A673 (cell line): ENCODE measurements at regions not wholly inside any gene's neighbourhood (a gene's known extent, or its start where the extent isn't known, plus 50 kb on each side); places are given as distances from the start of the nearest gene placed in this dataset.
A peak's percentile ranks its signal among the peaks of the same experiment; 100 is the strongest.

Experiments
- BruUV-seq: library from RNA; stranded (reverse); fragments of 400-500 nt; replicated peaks from 2 replicates; lab custom pipeline; 2021; lab: Mats Ljungman, UMichigan
- CTCF ChIA-PET: fragments of 300-600 bp; sonication (Branson Sonifier 250); formaldehyde crosslinking; loops from one replicate; lab custom pipeline; 2022; ENCODE audit warnings: antibody characterized with exemption; lab: Charles Lee
- POLR2A ChIA-PET: fragments of 300-600 bp; sonication (Branson Sonifier 250); formaldehyde crosslinking; loops from one replicate; lab custom pipeline; 2022; ENCODE audit warnings: antibody characterized with exemption; ENCODE audit not compliant: low non-redundant PET; lab: Charles Lee
- DNase-seq: peaks from one replicate; pipeline ENCODE4 v3.0.0-alpha.2; 2015; ENCODE audit warnings: low spot score
- H3K27ac ChIP-seq: fragments of 200-600 bp; sonication (generic); 2 replicates; pipeline ENCODE4 v1.5.1; 2016; ENCODE audit warnings: mixed run types, low read depth, mild to moderate bottlenecking, mixed read lengths, antibody characterized with exemption, low read length; ENCODE audit not compliant: poor library complexity, severe bottlenecking
- H3K27me3 ChIP-seq: fragments of 200-600 bp; sonication (generic); replicated peaks from 2 replicates; pipeline ENCODE4 v1.6.1; 2017; ENCODE audit warnings: mixed run types, low read depth, mild to moderate bottlenecking, mixed read lengths, antibody characterized with exemption, low read length; ENCODE audit not compliant: insufficient read depth, poor library complexity
- H3K36me3 ChIP-seq: fragments of 200-600 bp; sonication (generic); 2 replicates; pipeline ENCODE4 v1.6.1; 2016; ENCODE audit warnings: mixed run types, mild to moderate bottlenecking, mixed read lengths, antibody characterized with exemption, low read length; ENCODE audit not compliant: insufficient read depth, poor library complexity, severe bottlenecking
- H3K4me1 ChIP-seq: fragments of 200-600 bp; sonication (generic); 2 replicates; pipeline ENCODE4 v1.6.1; 2017; ENCODE audit warnings: mixed run types, mild to moderate bottlenecking, mixed read lengths, antibody characterized with exemption, low read length; ENCODE audit not compliant: insufficient read depth, poor library complexity, severe bottlenecking
- H3K4me3 ChIP-seq: fragments of 200-600 bp; sonication (generic); 2 replicates; pipeline ENCODE4 v1.5.1; 2016; ENCODE audit warnings: low read depth, mixed run types, mild to moderate bottlenecking, mixed read lengths, low read length; ENCODE audit not compliant: poor library complexity, severe bottlenecking
- H3K9me3 ChIP-seq: fragments of 200-600 bp; sonication (generic); 2 replicates; pipeline ENCODE4 v1.6.1; 2016; ENCODE audit warnings: mixed run types, low read depth, mild to moderate bottlenecking, mixed read lengths, antibody characterized with exemption, low read length; ENCODE audit not compliant: poor library complexity, severe bottlenecking
- EZH2 ChIP-seq: fragments of 200-600 bp; sonication (generic); IDR thresholded peaks from 2 replicates; pipeline ENCODE4 v1.6.1; 2017; ENCODE audit warnings: borderline replicate concordance, low read depth, mild to moderate bottlenecking, mixed read lengths, antibody characterized with exemption, low read length; ENCODE audit not compliant: poor library complexity, severe bottlenecking
- intact Hi-C: fragments of 100-400 bp; cut with micrococcal nuclease; formaldehyde crosslinking; loops from one replicate; pipeline ENCODE4 v1.10.0; 2022; ENCODE audit not compliant: unreplicated experiment
- TF ChIP-seq, protein P1 (sequence below): fragments of 300-800, 200-600 bp; sonication (generic); conservative IDR thresholded peaks from 2 replicates; pipeline ENCODE4 v1.5.1; 2017; ENCODE audit warnings: low read depth, mild to moderate bottlenecking, antibody characterized with exemption, low read length, moderate library complexity, mixed read lengths

DNA sequence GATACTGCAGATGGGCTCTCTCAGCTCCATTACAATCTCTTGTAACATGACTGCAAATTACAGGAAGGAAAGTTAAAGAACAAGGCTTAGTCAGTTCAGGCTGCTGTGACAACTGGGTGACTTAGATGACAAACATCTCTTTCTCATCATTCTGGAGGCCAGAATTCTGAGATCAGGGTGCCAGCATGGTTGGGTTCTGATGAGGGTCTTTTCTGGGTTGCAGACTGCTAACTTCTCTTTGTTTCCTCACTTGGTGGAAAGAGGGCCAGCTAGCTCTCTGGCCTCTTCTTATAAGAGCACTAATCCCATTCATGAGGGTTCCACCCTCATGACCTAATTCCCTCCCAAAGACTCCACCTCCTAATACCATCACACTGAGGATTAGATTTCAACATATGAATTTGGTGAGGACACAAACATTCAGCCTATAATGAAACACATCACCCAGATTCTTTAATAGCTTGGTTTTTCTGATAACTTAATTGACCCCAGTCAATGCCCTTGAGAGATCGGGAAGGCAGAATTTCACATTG, 73.6 kb upstream of the MAMDC2 start:
- intact Hi-C loops = loop anchor here (5.0 kb wide), 2 partner anchors 33 to 257 kb away; no protein-coding TSS in a partner anchor
- POLR2A ChIA-PET = no interaction called here

GRCh38 chr9:69971643-69972449, 71.8 kb upstream of the MAMDC2 start:
- Histone ChIP-seq H3K27me3 (no peaks in the 10 kb centered on the region), H3K4me1 (no peaks in the 10 kb centered on the region), H3K36me3 (no peaks in the 10 kb centered on the region), H3K4me3 (no peak overlapping the region), H3K27ac (no peak overlapping the region), H3K9me3 (no peaks in the 10 kb centered on the region)
- ChIA-PET CTCF (interaction anchor here (1.0 to 2.5 kb wide), 3 partner anchors 140 to 631 kb away, joined by 4 to 16 read pairs (median 13); no protein-coding TSS in a partner anchor), POLR2A (no interaction called here)
- BruUV-seq = no TSS peak
- intact Hi-C loops = loop anchor here (1.0 to 5.0 kb wide), 4 partner anchors 35 to 630 kb away; no protein-coding TSS in a partner anchor
- DNase-seq = peak; percentile 60
- TF ChIP-seq, protein P1, sequence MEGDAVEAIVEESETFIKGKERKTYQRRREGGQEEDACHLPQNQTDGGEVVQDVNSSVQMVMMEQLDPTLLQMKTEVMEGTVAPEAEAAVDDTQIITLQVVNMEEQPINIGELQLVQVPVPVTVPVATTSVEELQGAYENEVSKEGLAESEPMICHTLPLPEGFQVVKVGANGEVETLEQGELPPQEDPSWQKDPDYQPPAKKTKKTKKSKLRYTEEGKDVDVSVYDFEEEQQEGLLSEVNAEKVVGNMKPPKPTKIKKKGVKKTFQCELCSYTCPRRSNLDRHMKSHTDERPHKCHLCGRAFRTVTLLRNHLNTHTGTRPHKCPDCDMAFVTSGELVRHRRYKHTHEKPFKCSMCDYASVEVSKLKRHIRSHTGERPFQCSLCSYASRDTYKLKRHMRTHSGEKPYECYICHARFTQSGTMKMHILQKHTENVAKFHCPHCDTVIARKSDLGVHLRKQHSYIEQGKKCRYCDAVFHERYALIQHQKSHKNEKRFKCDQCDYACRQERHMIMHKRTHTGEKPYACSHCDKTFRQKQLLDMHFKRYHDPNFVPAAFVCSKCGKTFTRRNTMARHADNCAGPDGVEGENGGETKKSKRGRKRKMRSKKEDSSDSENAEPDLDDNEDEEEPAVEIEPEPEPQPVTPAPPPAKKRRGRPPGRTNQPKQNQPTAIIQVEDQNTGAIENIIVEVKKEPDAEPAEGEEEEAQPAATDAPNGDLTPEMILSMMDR = peak; percentile 85
- TF ChIP-seq EZH2 = no peak

More for the DNA sequence above, 73.6 kb upstream of the MAMDC2 start:
- H3K4me3 ChIP-seq = no peak overlapping the region
- H3K4me1 ChIP-seq = no peaks in the 10 kb centered on the region
- no peak for DNase-seq
- no peaks in the 10 kb centered on the region for H3K27me3 ChIP-seq
- CTCF ChIA-PET = interaction anchor here (2.5 kb wide), 1 partner anchor 143 kb away, joined by 16 read pairs; no protein-coding TSS in a partner anchor
- H3K36me3 ChIP-seq = no peaks in the 10 kb centered on the region
- H3K9me3 ChIP-seq = no peaks in the 10 kb centered on the region
- TF ChIP-seq EZH2 = no peak
- TF ChIP-seq, protein P1 = no peak
- no peak overlapping the region for H3K27ac ChIP-seq
- no TSS peak for BruUV-seq

DNA sequence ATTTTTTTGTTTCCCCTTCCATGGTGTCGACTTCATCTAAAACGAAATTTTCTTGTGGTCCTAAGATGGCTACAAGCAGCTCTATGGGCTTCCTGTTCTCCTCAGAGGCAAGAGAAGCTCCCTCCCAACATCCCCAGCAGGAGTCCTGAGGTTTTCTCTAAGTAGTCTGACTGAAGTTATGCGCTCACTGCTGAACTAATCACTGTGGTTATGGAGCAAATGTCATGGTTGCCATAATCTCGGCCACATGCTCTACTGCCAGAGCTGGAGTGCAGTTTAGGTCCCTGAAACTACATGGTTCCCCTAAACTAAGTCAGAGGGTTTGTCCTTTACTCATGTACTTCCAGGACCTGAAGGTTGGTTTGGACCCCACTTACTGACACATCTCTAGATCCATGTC, 68.0 kb upstream of the MAMDC2 start:
- no peak overlapping the region for H3K27ac ChIP-seq

More for the DNA sequence above, 68.0 kb upstream of the MAMDC2 start:
- POLR2A ChIA-PET = no interaction called here
- intact Hi-C loops = no loop called here
- BruUV-seq = no TSS peak
- no peak for TF ChIP-seq EZH2
- TF ChIP-seq, protein P1 = no peak
- Histone ChIP-seq H3K27me3 (no peaks in the 10 kb centered on the region), H3K4me1 (no peaks in the 10 kb centered on the region), H3K4me3 (no peak overlapping the region), H3K36me3 (no peaks in the 10 kb centered on the region), H3K9me3 (no peaks in the 10 kb centered on the region)
- DNase-seq = peak; percentile 23
- CTCF ChIA-PET = no interaction called here
